DOHH2 (cell line): ENCODE measurements at regions not wholly inside any gene's neighbourhood (a gene's known extent, or its start where the extent isn't known, plus 50 kb on each side); places are given as distances from the start of the nearest gene placed in this dataset.

ENCODE experiments used
- CTCF ChIP-seq: fragments of 200-600 bp; sonication (generic); IDR thresholded peaks from one replicate; pipeline ENCODE4 v1.5.1; 2014; ENCODE audit warnings: antibody characterized with exemption, mild to moderate bottlenecking, low read depth, low read length; ENCODE audit not compliant: poor library complexity, severe bottlenecking
- EZH2phosphoT487 ChIP-seq: fragments of 200-600 bp; sonication (generic); IDR thresholded peaks from 2 replicates; pipeline ENCODE4 v1.6.1; 2017; ENCODE audit warnings: borderline replicate concordance, mild to moderate bottlenecking, antibody characterized with exemption, low read length, moderate library complexity, mixed read lengths

GRCh38 chr7:25946181-25946580 lies 205.8 kb upstream of the NFE2L3 start:
- TF ChIP-seq CTCF = no peak
- TF ChIP-seq EZH2phosphoT487 = no peak
